Dedifferentiated amniotic fluid mesenchymal stem cell (primary cell): ENCODE measurements at regions not wholly inside any gene's neighbourhood (a gene's known extent, or its start where the extent isn't known, plus 50 kb on each side); places are given as distances from the start of the nearest gene placed in this dataset.
A peak's percentile ranks its signal among the peaks of the same experiment; 100 is the strongest.

Source experiments
- DNase-seq: peaks from one replicate; pipeline ENCODE4 v3.0.0-alpha.2; 2016; ENCODE audit errors: extremely low spot score

GRCh38 chr10:89829262-89829886 is 128.0 kb downstream of the KIF20B start:
- DNase-seq = no peak

- no peak for DNase-seq
These were observed 128.5 kb downstream of the KIF20B start for GRCh38 chr10:89829887-89830269.

DNA sequence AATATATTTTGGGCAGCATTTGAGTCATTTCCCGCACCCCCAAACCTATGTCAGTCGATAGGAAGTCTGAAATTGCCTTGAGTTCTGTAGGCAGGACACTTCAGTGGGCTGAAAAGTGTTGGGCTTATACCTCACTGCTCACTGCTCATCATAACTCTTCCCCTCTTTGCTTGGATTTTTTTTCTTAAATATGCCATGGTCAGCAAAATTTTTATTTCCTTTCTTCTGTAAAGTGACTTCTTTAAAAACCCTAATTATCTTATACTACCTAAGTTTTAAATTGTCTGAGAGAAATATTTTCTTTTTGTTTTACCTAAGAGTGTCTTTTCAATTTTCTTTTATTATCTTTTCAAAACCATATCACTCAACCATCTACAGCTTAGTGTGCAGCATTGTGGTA is 129.2 kb downstream of the KIF20B start:
- DNase-seq = no peak

- DNase-seq = no peak
These were observed 135.4 kb downstream of the KIF20B start for GRCh38 chr10:89836840-89837164.

- no peak for DNase-seq
These were observed 136.0 kb downstream of the KIF20B start for GRCh38 chr10:89837165-89838043.

- DNase-seq = no peak
These were observed 136.7 kb downstream of the KIF20B start for GRCh38 chr10:89838044-89838615.

- DNase-seq = no peak
These were observed 144.3 kb downstream of the KIF20B start for GRCh38 chr10:89845541-89846280.

DNA sequence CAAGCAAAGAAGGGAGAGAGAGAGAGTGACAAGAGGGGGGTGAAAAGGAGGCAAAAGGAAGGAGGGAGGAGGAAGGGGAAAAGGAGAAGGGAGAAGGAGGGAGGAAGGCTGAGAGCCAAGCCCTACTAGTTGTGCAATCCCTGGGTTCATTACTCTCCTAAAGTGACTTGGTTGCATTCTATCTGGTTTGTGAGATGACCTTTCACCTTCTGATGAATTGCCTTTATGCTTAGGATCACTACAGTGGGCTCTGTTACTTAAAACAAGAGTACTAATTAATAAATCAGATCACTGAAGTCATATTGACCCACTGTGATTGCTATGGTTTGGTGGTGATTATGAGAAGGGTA is 144.9 kb downstream of the KIF20B start:
- no peak for DNase-seq

- no peak for DNase-seq
These were observed 145.4 kb downstream of the KIF20B start for GRCh38 chr10:89846786-89847185.

- no peak for DNase-seq
These were observed 151.5 kb downstream of the KIF20B start for GRCh38 chr10:89852872-89853271.

GRCh38 chr10:89853781-89854191 is 152.4 kb downstream of the KIF20B start:
- no peak for DNase-seq

GRCh38 chr10:89857431-89858042 is 156.1 kb downstream of the KIF20B start:
- DNase-seq = no peak

- DNase-seq = no peak
These were observed 159.8 kb downstream of the KIF20B start for GRCh38 chr10:89861199-89861573.

DNA sequence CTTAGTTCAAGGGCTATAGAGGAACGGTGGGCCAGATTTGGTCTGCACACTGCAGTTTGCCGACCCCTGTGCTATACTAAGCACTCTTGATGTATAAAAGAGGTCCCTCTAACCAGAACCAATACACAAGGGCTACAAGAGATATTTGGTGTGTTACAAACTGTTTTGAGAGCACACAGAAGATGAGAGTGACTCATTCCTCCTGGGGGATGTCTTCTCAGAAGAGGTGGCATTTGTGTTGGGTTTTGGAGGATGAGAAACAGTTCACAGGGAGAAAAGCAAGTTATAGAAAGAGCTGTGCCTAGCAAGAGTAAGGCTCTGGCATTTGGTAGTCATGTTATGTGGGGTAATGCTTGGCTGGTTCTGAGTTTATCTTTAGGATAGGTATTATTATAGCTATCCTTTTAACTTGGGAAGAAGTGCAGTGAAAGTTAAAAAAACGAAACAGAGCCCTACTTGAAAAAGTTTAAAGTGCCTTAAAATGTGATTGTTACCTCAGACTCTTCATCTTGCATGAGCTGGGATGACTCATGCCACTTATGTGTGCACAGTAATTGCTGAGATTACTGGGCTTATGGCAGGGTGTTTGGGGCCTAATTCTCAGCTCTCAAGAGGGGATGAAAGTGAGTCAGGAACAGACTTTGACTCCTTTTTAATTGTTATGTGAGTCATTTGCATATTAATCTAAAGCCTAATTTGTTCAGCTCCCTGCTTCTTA is 160.4 kb downstream of the KIF20B start:
- peak; percentile 30 for DNase-seq

GRCh38 chr10:89867964-89868363 is 166.6 kb downstream of the KIF20B start:
- DNase-seq = no peak

GRCh38 chr10:89869180-89869579 is 167.8 kb downstream of the KIF20B start:
- no peak for DNase-seq

DNA sequence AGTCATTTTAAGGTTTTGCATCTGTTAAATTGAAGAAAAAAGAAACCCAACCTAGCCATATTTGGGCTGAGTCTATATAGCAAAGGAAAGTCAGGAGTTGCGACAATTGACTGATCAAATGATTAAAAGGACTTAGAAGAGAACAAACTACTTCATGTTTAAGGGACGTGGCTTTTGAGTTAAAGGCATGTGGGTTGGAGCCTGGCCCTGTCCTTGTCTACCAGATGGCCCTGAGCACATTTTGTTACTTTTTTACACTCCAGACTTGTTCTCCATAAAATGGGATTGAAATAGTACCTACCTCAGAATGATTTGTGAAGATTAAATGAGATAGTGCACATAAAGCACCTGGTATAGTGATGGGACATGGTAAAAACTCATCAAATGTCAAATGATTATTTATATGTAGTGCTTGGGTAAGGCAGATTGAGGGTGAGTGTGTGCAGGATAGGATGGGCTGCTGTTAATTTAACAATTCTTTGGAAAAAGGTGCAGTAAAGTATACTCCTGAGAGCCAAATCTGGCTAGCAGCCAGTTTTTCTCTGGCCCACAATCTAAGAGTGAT is 168.3 kb downstream of the KIF20B start:
- no peak for DNase-seq

DNA sequence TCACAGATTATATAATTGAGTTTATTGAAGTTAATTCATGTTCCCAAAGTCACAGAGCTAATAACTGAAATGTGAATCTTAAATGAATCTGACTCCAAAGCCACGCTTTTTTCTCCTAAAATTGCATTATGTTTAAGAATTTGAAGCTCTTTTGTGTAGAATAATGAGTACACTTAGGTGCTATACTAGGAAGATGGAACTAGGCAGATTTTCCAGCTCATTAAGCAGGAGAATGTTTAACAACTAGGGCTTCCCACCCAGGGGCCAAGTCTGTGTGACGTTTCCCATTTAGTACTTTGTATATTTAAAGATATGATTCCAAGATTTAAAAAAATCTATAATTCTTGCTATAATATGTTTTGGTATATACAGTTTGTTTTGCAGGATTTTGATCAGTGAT is 169.5 kb downstream of the KIF20B start:
- no peak for DNase-seq

DNA sequence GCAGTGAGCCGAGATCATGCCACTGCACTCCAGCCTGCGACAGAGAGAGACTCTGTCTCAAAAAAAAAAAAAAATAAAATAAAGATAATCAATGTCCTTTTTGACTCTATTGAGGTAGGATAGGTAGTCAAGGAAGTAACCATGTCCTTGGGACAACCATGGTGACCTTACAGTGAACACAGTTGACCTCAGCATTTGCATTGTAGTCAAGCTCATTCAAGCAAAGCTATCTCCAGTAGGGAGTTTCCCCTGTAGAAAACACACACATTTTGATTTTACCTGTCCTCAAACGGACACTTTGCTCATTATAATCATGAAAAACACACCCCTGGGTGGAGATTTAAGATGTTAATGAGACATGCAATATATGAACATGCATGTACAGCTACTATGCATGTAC is 171.7 kb downstream of the KIF20B start:
- no peak for DNase-seq

GRCh38 chr10:89875557-89875956 is 174.2 kb downstream of the KIF20B start:
- DNase-seq = no peak

DNA sequence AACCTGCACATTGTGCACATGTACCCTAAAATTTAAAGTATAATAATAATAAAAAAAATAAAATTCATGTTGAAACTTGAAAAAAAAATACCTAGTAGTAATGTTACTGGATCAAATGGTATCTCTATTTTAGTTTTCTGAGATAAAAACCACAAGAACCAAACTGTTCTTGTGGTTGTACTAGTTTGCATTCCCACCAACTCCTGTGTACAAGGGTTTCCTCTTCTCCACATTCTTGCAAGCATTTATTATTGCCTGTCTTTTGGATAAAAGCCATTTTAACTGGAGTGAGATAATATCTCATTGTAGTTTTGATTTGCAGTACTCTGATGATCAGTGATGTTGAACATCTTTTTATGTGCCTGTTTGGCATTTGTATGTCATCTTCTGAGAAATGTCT is 177.7 kb downstream of the KIF20B start:
- DNase-seq = no peak
